Chondrocyte (in vitro differentiated cells): ENCODE measurements at regions not wholly inside any gene's neighbourhood (a gene's known extent, or its start where the extent isn't known, plus 50 kb on each side); places are given as distances from the start of the nearest gene placed in this dataset.
"Not testable (repeated sequence)": the region's sequence is repeated elsewhere in the genome, so short reads cannot be mapped to it uniquely, and the experiment has no call there.

Experiments
- DNase-seq: peaks from one replicate; pipeline ENCODE4 v3.0.0; 2021; ENCODE audit warnings: mixed read lengths, low spot score
- H3K27ac Mint-ChIP-seq: one replicate; pipeline ENCODE4 v1.8.0; 2021; ENCODE audit warnings: mild to moderate bottlenecking, moderate library complexity, mixed read lengths; ENCODE audit not compliant: unreplicated experiment
- H3K27me3 Mint-ChIP-seq: 2 replicates; pipeline ENCODE4 v1.8.0; 2021; ENCODE audit warnings: low read depth, mixed read lengths
- H3K36me3 Mint-ChIP-seq: 2 replicates; pipeline ENCODE4 v1.8.0; 2021; ENCODE audit warnings: low read depth, mixed read lengths
- H3K4me1 Mint-ChIP-seq: 2 replicates; pipeline ENCODE4 v1.8.0; 2021; ENCODE audit warnings: low read depth, mild to moderate bottlenecking, mixed read lengths
- H3K4me3 Mint-ChIP-seq: one replicate; pipeline ENCODE4 v1.8.0; 2021; ENCODE audit warnings: mild to moderate bottlenecking, moderate library complexity, mixed read lengths; ENCODE audit not compliant: unreplicated experiment
- H3K9me3 Mint-ChIP-seq: 2 replicates; pipeline ENCODE4 v1.8.0; 2021; ENCODE audit warnings: low read depth, mixed read lengths
- TF ChIP-seq, protein P1 (sequence below): fragments of 200-600 bp; sonication (generic); IDR thresholded peaks from 2 replicates; pipeline ENCODE4 v1.5.0; 2021; ENCODE audit warnings: antibody characterized with exemption, mild to moderate bottlenecking, moderate library complexity

DNA sequence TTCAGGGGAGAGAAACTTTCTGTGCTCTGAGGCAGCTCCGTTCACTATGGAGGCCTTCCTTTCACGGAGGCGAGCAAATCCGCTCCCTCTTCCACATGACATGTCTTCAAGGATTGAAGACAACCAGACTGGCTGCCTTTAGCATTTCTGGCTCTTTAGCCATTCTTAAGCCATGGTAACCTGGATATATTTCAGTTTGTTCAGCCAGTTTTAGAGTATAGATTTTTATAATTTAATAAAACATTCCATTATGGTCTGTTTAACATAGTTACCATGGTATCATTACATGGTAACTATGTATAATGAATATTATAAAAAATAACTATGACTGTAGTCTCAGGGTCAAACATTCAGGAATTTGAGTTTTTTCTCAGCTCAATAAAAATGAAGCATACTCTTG, 54.2 kb upstream of the NFIA start:
- no peak for DNase-seq
- Mint-ChIP-seq H3K9me3 (no peaks in the 10 kb centered on the region), H3K36me3 (no peaks in the 10 kb centered on the region), H3K4me1 (peaks cover 2% of the 10 kb centered on the region), H3K27me3 (no peaks in the 10 kb centered on the region), H3K4me3 (no peak overlapping the region), H3K27ac (peak overlapping the region; percentile 24)
- TF ChIP-seq, protein P1, sequence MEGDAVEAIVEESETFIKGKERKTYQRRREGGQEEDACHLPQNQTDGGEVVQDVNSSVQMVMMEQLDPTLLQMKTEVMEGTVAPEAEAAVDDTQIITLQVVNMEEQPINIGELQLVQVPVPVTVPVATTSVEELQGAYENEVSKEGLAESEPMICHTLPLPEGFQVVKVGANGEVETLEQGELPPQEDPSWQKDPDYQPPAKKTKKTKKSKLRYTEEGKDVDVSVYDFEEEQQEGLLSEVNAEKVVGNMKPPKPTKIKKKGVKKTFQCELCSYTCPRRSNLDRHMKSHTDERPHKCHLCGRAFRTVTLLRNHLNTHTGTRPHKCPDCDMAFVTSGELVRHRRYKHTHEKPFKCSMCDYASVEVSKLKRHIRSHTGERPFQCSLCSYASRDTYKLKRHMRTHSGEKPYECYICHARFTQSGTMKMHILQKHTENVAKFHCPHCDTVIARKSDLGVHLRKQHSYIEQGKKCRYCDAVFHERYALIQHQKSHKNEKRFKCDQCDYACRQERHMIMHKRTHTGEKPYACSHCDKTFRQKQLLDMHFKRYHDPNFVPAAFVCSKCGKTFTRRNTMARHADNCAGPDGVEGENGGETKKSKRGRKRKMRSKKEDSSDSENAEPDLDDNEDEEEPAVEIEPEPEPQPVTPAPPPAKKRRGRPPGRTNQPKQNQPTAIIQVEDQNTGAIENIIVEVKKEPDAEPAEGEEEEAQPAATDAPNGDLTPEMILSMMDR = no peak

DNA sequence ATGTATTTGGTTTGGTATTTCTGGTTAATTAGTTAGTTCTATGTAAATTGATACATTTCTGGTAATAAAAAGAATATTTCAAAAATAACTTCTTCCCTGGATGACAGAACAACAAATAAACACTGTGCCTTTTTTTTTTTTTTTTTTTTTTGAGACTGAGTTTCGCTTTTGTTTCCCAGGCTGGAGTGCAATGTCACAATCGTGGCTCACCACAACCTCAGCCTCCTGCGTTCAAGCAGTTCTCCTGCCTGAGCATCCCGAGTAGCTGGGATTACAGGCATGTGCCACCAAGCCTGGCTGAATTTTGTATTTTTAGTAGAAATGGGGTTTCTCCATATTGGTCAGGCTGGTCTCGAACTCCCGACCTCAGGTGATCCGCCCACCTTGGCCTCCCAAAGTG, 64.3 kb upstream of the NFIA start:
- not testable (repeated sequence) for H3K4me1 Mint-ChIP-seq, DNase-seq, H3K9me3 Mint-ChIP-seq, H3K27me3 Mint-ChIP-seq, H3K4me3 Mint-ChIP-seq, H3K36me3 Mint-ChIP-seq, H3K27ac Mint-ChIP-seq

DNA sequence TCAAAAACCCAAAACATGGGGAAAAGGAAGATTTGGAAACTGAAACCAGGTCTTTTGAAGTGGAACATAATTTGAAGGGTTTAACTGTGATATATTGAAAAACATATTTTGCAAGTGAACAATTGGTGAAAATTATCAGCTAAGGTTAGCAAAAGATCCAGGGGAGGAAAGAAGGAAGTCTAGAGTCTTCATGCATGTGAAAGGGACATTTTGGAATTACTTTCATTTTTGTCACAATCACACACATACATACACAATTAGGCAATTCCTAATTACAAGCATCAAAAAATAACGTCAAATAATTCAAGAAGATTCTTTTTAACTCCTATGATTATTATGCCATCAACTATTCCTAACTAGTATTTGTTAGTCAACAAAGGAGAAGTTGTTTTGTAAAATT, 64.7 kb upstream of the NFIA start:
- Mint-ChIP-seq H3K27me3 (no peaks in the 10 kb centered on the region), H3K9me3 (no peaks in the 10 kb centered on the region), H3K36me3 (no peaks in the 10 kb centered on the region), H3K4me1 (peaks cover 3% of the 10 kb centered on the region), H3K27ac (no peak overlapping the region), H3K4me3 (no peak overlapping the region)
- no peak for DNase-seq
- TF ChIP-seq, protein P1 = no peak

DNA sequence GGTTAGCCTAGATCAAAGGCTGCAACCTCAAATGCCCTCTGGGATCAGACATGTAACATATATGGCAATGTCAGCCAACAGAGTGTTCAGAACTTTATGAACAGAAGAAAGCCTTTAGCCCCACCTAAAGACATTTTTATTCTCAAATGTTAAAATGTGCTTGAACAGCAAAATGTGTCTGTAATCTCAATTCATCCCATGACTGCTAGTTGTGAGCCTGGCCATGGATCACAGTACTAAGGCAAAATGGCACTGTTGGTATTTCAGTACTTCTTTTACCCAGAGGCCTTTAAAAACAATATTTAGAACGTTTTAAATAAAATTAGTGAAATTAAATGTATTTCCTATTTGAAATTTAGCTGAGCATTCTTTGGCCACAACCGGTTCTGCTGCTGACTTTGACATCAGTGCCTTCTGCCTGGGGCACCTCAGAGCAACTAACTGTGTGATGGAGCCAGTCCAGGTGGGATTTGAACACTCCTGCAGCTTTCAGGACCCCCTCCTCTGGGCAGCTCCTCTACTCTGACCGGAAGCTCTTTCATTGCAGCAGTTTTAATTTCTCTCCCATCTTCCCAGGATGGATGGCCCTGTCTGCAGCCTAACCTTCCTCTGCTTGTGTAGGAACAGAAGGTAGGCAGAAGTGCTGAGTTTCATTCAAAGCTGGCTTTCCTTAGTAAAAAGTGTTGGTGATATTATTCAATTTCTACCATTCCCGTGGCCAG, 68.3 kb upstream of the NFIA start:
- TF ChIP-seq, protein P1 = no peak
- H3K36me3 Mint-ChIP-seq = no peaks in the 10 kb centered on the region
- no peak overlapping the region for H3K27ac Mint-ChIP-seq
- H3K9me3 Mint-ChIP-seq = no peaks in the 10 kb centered on the region
- H3K27me3 Mint-ChIP-seq = no peaks in the 10 kb centered on the region
- DNase-seq = no peak
- peaks cover 13% of the 10 kb centered on the region for H3K4me1 Mint-ChIP-seq
- no peak overlapping the region for H3K4me3 Mint-ChIP-seq

DNA sequence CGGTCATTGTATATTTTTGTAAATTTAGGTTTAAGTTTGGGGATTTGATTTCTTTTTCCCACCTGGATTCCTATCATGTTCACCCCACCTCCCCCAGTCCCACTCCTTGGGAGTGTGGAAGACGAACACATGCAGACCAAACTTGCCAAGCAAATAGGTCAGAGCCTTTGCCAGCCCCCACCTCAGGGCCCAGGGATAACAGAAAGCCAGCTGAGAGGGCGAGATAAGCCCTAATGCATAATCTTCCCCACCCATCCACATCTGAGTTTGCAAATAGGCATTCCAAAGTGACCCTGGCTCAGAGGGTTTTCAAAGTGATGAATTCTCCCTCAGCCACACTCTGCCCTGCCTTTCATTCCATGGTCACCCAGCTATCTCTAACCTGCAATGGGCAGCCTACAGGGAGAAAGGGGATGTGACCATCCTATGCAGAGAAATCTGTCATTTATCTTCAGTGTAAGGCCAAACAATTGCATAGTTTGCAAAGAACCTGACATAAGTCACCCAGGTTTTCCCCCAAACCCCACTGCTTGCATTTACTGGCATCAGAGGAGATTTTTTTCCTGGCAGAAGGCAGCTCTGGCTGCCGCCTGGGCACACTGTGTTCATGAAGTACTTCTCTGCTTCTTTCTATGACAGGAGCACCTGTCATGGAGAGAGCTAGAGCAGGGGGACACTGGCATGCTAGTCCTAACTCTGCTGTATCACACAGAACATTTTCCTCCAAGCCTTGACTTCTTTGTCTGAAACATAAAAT, 69.0 kb upstream of the NFIA start:
- TF ChIP-seq, protein P1 = no peak
- no peaks in the 10 kb centered on the region for H3K9me3 Mint-ChIP-seq

More for the DNA sequence above, 69.0 kb upstream of the NFIA start:
- H3K27ac Mint-ChIP-seq = no peak overlapping the region
- no peak for DNase-seq
- H3K36me3 Mint-ChIP-seq = no peaks in the 10 kb centered on the region
- no peaks in the 10 kb centered on the region for H3K27me3 Mint-ChIP-seq
- H3K4me3 Mint-ChIP-seq = no peak overlapping the region
- H3K4me1 Mint-ChIP-seq = peaks cover 13% of the 10 kb centered on the region
